A549 (cell line): ENCODE measurements at regions not wholly inside any gene's neighbourhood (a gene's known extent, or its start where the extent isn't known, plus 50 kb on each side); places are given as distances from the start of the nearest gene placed in this dataset.

ENCODE experiments used
- ATAC-seq, 2 experiments: fragments of 200-7000 bp in 1 of 2; fragments of >200 bp in 1 of 2; cut with Nextera tagmentation in 1 of 2; cut with Tn5 transposase in 1 of 2; 3 replicates each; pipeline versions ENCODE4 v1.8.0 to v1.9.1; 2018 to 2020; ENCODE audit warnings: mild to moderate bottlenecking in 1 of 2, moderate library complexity in 1 of 2
- CTCF ChIA-PET: fragments of 300-600 bp; sonication (Branson Sonifier 250); formaldehyde crosslinking; extraction: SDS; loops from one replicate; lab custom pipeline; 2021; ENCODE audit warnings: antibody characterized with exemption, inconsistent platforms; lab: Yijun Ruan, JAX
- POLR2A ChIA-PET: fragments of 350-600 bp; formaldehyde crosslinking; extraction: SDS; loops from one replicate; lab custom pipeline; 2021; ENCODE audit warnings: antibody characterized with exemption, inconsistent platforms; lab: Yijun Ruan, JAX
- DNase-seq, 2 experiments: peaks; one replicate each; pipeline versions ENCODE4 v3.0.0 to v3.0.0-alpha.2; 2011 to 2016; ENCODE audit warnings: low read depth in 1 of 2, low spot score in 1 of 2
- FAIRE-seq: peaks from 2 replicates; lab custom pipeline; 2011; peaks lifted over from hg19 to GRCh38; lab: Jason Lieb, UNC
- H3K27ac ChIP-seq, 2 experiments: fragments of >200 bp; sonication (Bioruptor Twin); formaldehyde crosslinking; 3 replicates each; pipeline ENCODE4 v1.5.1; 2016 to 2017
- H3K4me1 ChIP-seq: fragments of >200 bp; sonication (Bioruptor Twin); formaldehyde crosslinking; 3 replicates; pipeline ENCODE4 v1.6.1; 2016
- H3K4me2 ChIP-seq: fragments of >200 bp; sonication (Bioruptor Twin); formaldehyde crosslinking; 3 replicates; pipeline ENCODE4 v1.6.1; 2016
- H3K4me3 ChIP-seq: fragments of >200 bp; sonication (Bioruptor Twin); formaldehyde crosslinking; 3 replicates; pipeline ENCODE4 v1.5.1; 2016
- H3K9me3 ChIP-seq: fragments of >200 bp; sonication (Bioruptor Twin); formaldehyde crosslinking; 3 replicates; pipeline ENCODE4 v1.6.1; 2016
- ATOH8 ChIP-seq: fragments of 250-450 bp; sonication (Bioruptor Pico); IDR thresholded peaks from 2 replicates; pipeline ENCODE4 v1.5.0; 2020; ENCODE audit warnings: low read depth, mild to moderate bottlenecking, moderate library complexity
- ELK1 ChIP-seq: fragments of 150-350 bp; IDR thresholded peaks from 2 replicates; pipeline ENCODE4 v1.6.1; 2014; ENCODE audit warnings: low read depth, mild to moderate bottlenecking, low read length
- FOSB ChIP-seq: fragments of 250-450 bp; sonication (Bioruptor Pico); IDR thresholded peaks from 2 replicates; pipeline ENCODE4 v1.5.0; 2020; ENCODE audit warnings: mild to moderate bottlenecking, moderate library complexity
- HOXB13 ChIP-seq: fragments of 250-450 bp; sonication (Bioruptor Pico); IDR thresholded peaks from 2 replicates; pipeline ENCODE4 v1.5.0; 2020; ENCODE audit warnings: low read depth, mild to moderate bottlenecking, moderate library complexity
- MAZ ChIP-seq: fragments of 150-350 bp; IDR thresholded peaks from 2 replicates; pipeline ENCODE4 v1.6.1; 2014; ENCODE audit warnings: antibody characterized with exemption, low read depth, low read length, borderline replicate concordance
- NR3C1 ChIP-seq: fragments of >200 bp; sonication (Bioruptor Twin); formaldehyde crosslinking; IDR thresholded peaks from 3 replicates; pipeline ENCODE4 v1.6.1; 2017
- POLR2A ChIP-seq: IDR thresholded peaks from 2 replicates; pipeline ENCODE4 v1.6.1; 2012; ENCODE audit warnings: mild to moderate bottlenecking, low read length
- RAD21 ChIP-seq, 2 experiments: fragments of >200 bp in 1 of 2; sonication (Bioruptor Twin) in 1 of 2; formaldehyde crosslinking in 1 of 2; IDR thresholded peaks in 1 of 2; conservative IDR thresholded peaks in 1 of 2; 2 replicates in 1 of 2; 3 replicates in 1 of 2; pipeline ENCODE4 v1.6.1; 2012 to 2018; ENCODE audit warnings: inconsistent platforms in 1 of 2
- REST ChIP-seq: fragments of 200-600 bp; sonication (generic); IDR thresholded peaks from 2 replicates; pipeline ENCODE4 v1.6.1; 2016; ENCODE audit warnings: antibody characterized with exemption, mild to moderate bottlenecking, moderate library complexity
- ZSCAN20 ChIP-seq: fragments of 250-450 bp; sonication (Bioruptor Pico); IDR thresholded peaks from 2 replicates; pipeline ENCODE4 v1.8.0; 2022; ENCODE audit warnings: mild to moderate bottlenecking, moderate library complexity
- WGBS: methylation state at CpG from one replicate; pipeline ENCODE4 v1.1.6; 2017; ENCODE audit errors: missing lambda C conversion rate; 5-methylcytosine and 5-hydroxymethylcytosine counted together

GRCh38 chr3:107880702-107881101 lies 210.1 kb downstream of the CD47 start:
- H3K27ac ChIP-seq = no peak overlapping the region
- H3K4me1 ChIP-seq = no peaks in the 10 kb centered on the region
- H3K4me3 ChIP-seq = no peak overlapping the region
- ATAC-seq = no peak
- FAIRE-seq = no peak
- POLR2A ChIA-PET = no interaction called here
- H3K9me3 ChIP-seq = no peaks in the 10 kb centered on the region
- no peak overlapping the region for H3K4me2 ChIP-seq
- WGBS = 67% methylated on average over 4 of the region's 4 CpGs
- DNase-seq = no peak
- no peak for TF ChIP-seq REST
- TF ChIP-seq ATOH8 (CRISPR knock-in tag) = no peak
- TF ChIP-seq HOXB13 (CRISPR knock-in tag) = no peak
- TF ChIP-seq POLR2A = no peak
- TF ChIP-seq MAZ = no peak
- CTCF ChIA-PET = no interaction called here

- TF ChIP-seq ATOH8 (CRISPR knock-in tag) (no peak), ELK1 (no peak), NR3C1 (no peak)
Measured at GRCh38 chr3:107877936-107878335, 212.9 kb downstream of the CD47 start.

GRCh38 chr3:107870943-107871638 lies 219.7 kb downstream of the CD47 start:
- TF ChIP-seq NR3C1 (no peak), MAZ (no peak), ZSCAN20 (CRISPR knock-in tag) (no peak)
- POLR2A ChIA-PET = no interaction called here
- Histone ChIP-seq H3K4me3 (no peak overlapping the region), H3K4me2 (no peak overlapping the region), H3K27ac (no peak overlapping the region), H3K9me3 (no peaks in the 10 kb centered on the region), H3K4me1 (peaks cover 12% of the 10 kb centered on the region)
- WGBS = 51% methylated on average over 2 of the region's 2 CpGs
- CTCF ChIA-PET = interaction anchor here (2.0 to 3.8 kb wide), 3 partner anchors 15 to 56 kb away, joined by 5 to 12 read pairs (median 9); no protein-coding TSS in a partner anchor
- ATAC-seq (no peak), DNase-seq (no peak), FAIRE-seq (peak; percentile 61)

More at GRCh38 chr3:107877936-107878335, 212.9 kb downstream of the CD47 start:
- Histone ChIP-seq H3K9me3 (no peaks in the 10 kb centered on the region), H3K4me1 (no peaks in the 10 kb centered on the region), H3K4me3 (no peak overlapping the region), H3K4me2 (no peak overlapping the region), H3K27ac (no peak overlapping the region)
- ChIA-PET POLR2A (no interaction called here), CTCF (no interaction called here)
- WGBS = 52% methylated on average over 6 of the region's 6 CpGs
- no peak for DNase-seq
- no peak for ATAC-seq
- no peak for FAIRE-seq

GRCh38 chr3:107870096-107870495 lies 220.7 kb downstream of the CD47 start:
- FAIRE-seq = no peak
- Histone ChIP-seq H3K9me3 (no peaks in the 10 kb centered on the region), H3K4me3 (no peak overlapping the region), H3K27ac (no peak overlapping the region), H3K4me1 (peaks cover 12% of the 10 kb centered on the region), H3K4me2 (no peak overlapping the region)
- TF ChIP-seq RAD21 (conservative IDR thresholded peaks at IDR 0.05 in 1 of 2, IDR thresholded peaks at IDR 0.05 in 1 of 2) = no peak
- TF ChIP-seq FOSB (CRISPR knock-in tag) = no peak
- no peak for DNase-seq
- CTCF ChIA-PET = interaction anchor here (0.6 to 3.8 kb wide), 3 partner anchors 14 to 57 kb away, joined by 3 to 12 read pairs (median 5); no protein-coding TSS in a partner anchor
- 82% methylated on average over 1 of the region's 1 CpG for WGBS
- no peak for ATAC-seq
- POLR2A ChIA-PET = no interaction called here
